ENCODE measurements at regions not wholly inside any gene's neighbourhood (a gene's known extent, or its start where the extent isn't known, plus 50 kb on each side); places are given as distances from the start of the nearest gene placed in this dataset.
A peak's percentile ranks its signal among the peaks of the same experiment; 100 is the strongest.
"Not testable (repeated sequence)": the region's sequence is repeated elsewhere in the genome, so short reads cannot be mapped to it uniquely, and the experiment has no call there.

DNA sequence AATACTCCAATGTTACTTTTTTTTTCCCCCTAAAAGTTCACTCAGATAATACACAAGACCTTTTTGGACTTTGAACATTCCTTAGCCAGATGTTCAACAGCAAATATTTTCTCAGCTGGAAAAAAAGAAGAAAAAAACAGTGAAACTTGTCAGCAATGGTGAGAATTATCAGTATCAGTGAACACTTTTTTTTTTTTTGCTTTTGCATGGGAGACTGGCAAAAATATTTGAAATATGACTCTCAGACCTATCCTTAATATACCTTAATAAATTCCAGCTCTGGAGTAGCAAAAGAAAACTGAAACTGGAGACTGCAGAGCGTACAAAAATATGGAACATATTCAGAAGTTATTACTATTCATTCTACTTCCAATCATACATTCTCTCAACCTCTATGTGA is 92.3 kb downstream of the RFPL4B start:
- no peak for DNase-seq (ENCODE audit: low spot score)
- no peaks in the 10 kb centered on the region for H3K9me3 ChIP-seq
- no peaks in the 10 kb centered on the region for H3K36me3 ChIP-seq
- H3K4me1 ChIP-seq: peaks cover 0 to 5% of the 10 kb centered on the region in 2 donors
- no peaks in the 10 kb centered on the region for H3K27me3 ChIP-seq
- H3K4me3 ChIP-seq: no peak overlapping the region
- H3K27ac ChIP-seq: no peak overlapping the region
- no peak for TF ChIP-seq CTCF (IDR thresholded peaks at IDR 0.05)

DNA sequence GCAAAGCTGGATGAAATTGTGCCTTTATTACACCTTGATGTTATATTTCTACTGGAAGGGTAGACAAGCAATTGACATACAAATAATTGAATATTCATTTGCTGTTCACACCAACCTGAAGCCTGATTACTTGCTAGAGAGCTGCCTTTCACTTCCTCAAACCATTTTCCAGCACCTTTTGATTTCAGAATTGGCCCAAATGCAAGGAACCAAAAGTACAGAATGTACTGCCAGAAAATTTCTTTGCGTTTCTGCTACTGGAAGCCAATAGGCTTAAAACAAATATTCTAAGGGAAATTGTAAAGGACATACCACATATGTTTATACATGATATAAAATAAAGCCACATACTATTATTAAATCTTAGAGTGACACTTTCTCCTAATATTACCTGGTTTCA is 94.5 kb downstream of the RFPL4B start:
- Histone ChIP-seq H3K36me3 (no peaks in the 10 kb centered on the region), H3K4me3 (no peak overlapping the region), H3K27ac (no peak overlapping the region), H3K4me1 (peaks cover 0 to 5% of the 10 kb centered on the region in 2 donors), H3K27me3 (no peaks in the 10 kb centered on the region), H3K9me3 (no peaks in the 10 kb centered on the region)
- DNase-seq (ENCODE audit: low spot score): no peak
- no peak for TF ChIP-seq CTCF (IDR thresholded peaks at IDR 0.05)

- peaks cover 0 to 5% of the 10 kb centered on the region in 2 donors for H3K4me1 ChIP-seq
- H3K27me3 ChIP-seq: no peaks in the 10 kb centered on the region
- no peak overlapping the region for H3K4me3 ChIP-seq
- no peaks in the 10 kb centered on the region for H3K9me3 ChIP-seq
- H3K27ac ChIP-seq: no peak overlapping the region
- TF ChIP-seq CTCF (IDR thresholded peaks at IDR 0.05): no peak
- DNase-seq (ENCODE audit: low spot score): peak; percentile 70
- no peaks in the 10 kb centered on the region for H3K36me3 ChIP-seq
Observed at GRCh38 chr6:112443179-112444065, 96.3 kb downstream of the RFPL4B start.

- not testable (repeated sequence) for H3K36me3 ChIP-seq; H3K4me3 ChIP-seq; DNase-seq (ENCODE audit: low spot score); H3K4me1 ChIP-seq; H3K27me3 ChIP-seq; H3K27ac ChIP-seq
- H3K9me3 ChIP-seq: peaks cover 0 to 24% of the 10 kb centered on the region in 2 donors
Observed at GRCh38 chr6:112448786-112449185, 101.7 kb downstream of the RFPL4B start.

GRCh38 chr6:112450663-112451062 is 103.5 kb downstream of the RFPL4B start:
- no peaks in the 10 kb centered on the region for H3K4me1 ChIP-seq
- H3K9me3 ChIP-seq: peaks cover 0 to 24% of the 10 kb centered on the region in 2 donors
- no peaks in the 10 kb centered on the region for H3K27me3 ChIP-seq
- H3K36me3 ChIP-seq: no peaks in the 10 kb centered on the region
- no peak for DNase-seq (ENCODE audit: low spot score)
- no peak overlapping the region for H3K4me3 ChIP-seq
- TF ChIP-seq CTCF (IDR thresholded peaks at IDR 0.05): no peak
- no peak overlapping the region for H3K27ac ChIP-seq

- TF ChIP-seq CTCF (IDR thresholded peaks at IDR 0.05): no peak
- Histone ChIP-seq H3K36me3 (no peaks in the 10 kb centered on the region), H3K4me1 (no peaks in the 10 kb centered on the region), H3K9me3 (peaks cover 0 to 5% of the 10 kb centered on the region in 2 donors), H3K27ac (no peak overlapping the region), H3K27me3 (no peaks in the 10 kb centered on the region), H3K4me3 (no peak overlapping the region)
- DNase-seq (ENCODE audit: low spot score): no peak
Observed at GRCh38 chr6:112457886-112458285, 110.8 kb downstream of the RFPL4B start.
